GM18951 (cell line): ENCODE measurements at regions not wholly inside any gene's neighbourhood (a gene's known extent, or its start where the extent isn't known, plus 50 kb on each side); places are given as distances from the start of the nearest gene placed in this dataset.

Experiments used
- POLR2A ChIP-seq: IDR thresholded peaks from 4 replicates; pipeline ENCODE4 v1.6.1; 2011; ENCODE audit warnings: mild to moderate bottlenecking; ENCODE audit not compliant: insufficient read length, insufficient read depth; ENCODE audit errors: extremely low read depth
- in situ Hi-C: fragments of 300-500 bp; cut with MboI; formaldehyde crosslinking; loops from one replicate; pipeline ENCODE4 v1.12.0; 2022; ENCODE audit warnings: low sequenced_read_pairs, mixed read lengths, inconsistent platforms; ENCODE audit not compliant: unreplicated experiment

DNA sequence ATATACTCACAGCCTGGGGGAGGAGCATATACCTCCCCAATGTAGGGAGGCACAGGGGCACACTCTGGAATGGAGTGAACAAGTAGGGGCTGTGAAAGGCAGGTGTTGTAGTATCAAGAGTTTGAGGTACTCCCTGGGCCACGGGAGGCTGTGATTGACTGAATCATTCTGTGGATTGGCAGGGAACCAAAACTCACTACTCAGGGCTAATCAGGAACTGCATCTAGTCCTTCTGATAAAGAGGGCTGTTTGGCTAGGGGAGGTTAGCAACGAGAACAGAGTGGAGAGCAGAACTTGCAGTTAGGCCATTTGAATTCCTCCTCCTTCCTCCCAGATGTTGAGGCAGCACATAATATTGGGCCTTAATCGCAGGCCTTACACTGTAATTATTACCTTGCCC is 369.2 kb upstream of the MPDZ start:
- TF ChIP-seq POLR2A: no peak
- in situ Hi-C loops: no loop called here

DNA sequence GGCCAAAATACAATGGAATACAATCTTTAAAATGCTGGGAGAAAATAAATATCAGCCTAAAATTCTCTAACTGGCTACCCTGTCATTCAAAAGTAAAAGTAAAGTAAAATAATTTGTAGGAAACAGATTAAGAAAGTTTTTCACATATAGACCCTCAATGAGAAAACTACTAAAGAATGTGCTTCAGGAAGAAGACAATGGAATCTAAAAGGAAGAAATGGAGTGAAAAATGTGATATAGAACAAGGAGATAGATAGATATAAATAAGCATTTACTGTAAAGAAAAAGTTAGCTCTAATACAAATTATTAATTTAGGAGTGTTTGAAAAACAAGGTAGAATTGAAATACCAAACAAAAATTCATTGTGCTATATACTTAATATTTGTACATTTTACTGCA is 368.6 kb upstream of the MPDZ start:
- no peak for TF ChIP-seq POLR2A
- in situ Hi-C loops: no loop called here

DNA sequence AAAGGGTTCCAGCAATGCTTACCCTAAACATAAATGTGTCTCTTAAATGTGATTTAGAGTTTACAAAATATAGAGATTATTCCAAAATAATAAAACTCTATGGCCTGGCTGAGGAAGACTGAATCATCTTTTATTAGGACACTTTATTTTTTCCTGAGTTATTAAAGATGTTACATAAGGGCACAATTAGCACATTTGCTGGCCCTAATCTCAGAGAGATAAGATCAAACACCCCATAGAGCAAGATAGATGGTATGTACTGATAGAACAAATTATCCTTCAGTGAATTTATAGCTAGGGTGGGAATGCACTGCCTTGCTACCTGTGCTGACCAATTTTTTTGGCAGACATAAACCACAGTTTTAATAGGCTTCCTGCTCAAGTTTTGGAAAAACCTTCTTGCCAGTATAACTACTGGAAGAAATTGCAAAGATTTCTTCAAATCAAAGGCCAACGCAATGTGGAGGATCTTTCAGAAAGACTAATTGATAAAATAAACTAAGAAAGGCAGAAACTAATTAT is 367.1 kb upstream of the MPDZ start:
- no peak for TF ChIP-seq POLR2A
- in situ Hi-C loops: no loop called here

DNA sequence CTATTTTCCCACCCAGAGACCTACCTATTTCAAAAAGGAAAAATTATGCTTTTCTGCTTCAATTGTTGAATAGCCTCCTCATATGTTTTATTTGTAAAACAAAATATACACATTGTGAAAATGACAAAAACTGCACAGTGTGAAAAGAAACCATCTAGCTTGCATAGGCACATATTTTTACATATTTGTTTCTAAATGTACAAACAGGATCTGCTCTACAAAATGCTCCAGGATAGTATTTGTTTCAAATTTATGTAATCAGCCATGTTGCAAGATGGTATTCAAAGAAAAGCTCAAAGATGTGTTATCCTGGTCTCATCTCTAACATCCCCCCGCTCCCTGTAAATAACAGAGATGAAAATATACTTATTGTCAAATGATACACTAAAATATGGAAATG is 366.1 kb upstream of the MPDZ start:
- TF ChIP-seq POLR2A: no peak
- in situ Hi-C loops: no loop called here

DNA sequence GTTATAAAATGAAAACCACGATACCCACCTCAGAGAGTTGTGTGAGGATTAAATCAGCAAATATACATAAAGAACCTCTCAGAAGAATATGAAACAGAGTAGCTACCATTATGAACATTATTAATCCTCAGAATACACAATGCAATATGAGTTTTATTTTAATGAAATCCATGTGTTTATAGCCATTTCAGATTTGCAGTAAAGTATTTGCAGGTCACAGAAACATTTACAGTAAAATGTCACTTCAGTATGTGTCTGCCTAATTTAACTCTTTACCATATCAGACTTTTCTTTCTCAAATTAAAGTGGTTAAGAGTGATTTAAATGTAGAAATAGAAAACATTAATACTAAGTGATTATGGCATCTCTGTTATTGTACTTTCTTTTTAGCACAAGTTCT is 365.2 kb upstream of the MPDZ start:
- no peak for TF ChIP-seq POLR2A
- in situ Hi-C loops: no loop called here

DNA sequence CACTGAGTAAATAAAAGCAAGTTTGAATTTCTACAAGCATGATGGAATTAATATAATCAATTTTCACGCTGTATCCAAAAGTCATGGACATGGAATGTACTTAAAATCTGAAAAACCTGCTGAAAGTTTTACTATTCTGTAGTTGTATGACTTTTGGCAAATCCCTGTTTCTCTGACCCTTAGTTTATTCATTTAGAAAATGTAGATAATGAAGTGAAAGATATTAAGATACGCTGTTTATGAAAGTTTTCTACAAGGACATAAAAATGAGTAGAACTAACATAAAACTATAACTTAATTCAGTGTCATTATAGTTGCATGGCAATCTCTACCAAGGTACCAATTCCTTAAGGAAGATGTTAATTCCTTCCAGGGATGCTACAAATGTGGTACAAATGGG is 363.2 kb upstream of the MPDZ start:
- in situ Hi-C loops: no loop called here
- TF ChIP-seq POLR2A: no peak

DNA sequence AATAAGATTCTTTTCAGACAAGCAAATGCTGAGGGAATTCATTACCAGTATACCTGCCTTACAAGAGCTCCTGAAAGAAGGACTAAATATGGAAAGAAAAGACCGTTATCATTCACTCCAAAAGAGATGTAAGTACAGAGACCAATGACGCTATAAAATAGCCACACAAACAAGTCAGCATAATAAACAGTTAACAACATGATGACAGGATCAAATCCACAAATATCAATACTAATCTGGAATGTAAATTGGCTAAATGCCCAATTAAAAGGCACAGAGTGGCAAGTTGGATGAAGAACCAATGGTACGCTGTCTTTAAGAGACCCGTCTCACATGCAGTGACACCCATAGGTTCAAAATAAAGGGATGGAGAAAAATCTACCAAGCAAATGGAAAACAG is 349.6 kb upstream of the MPDZ start:
- TF ChIP-seq POLR2A: no peak
- in situ Hi-C loops: no loop called here

DNA sequence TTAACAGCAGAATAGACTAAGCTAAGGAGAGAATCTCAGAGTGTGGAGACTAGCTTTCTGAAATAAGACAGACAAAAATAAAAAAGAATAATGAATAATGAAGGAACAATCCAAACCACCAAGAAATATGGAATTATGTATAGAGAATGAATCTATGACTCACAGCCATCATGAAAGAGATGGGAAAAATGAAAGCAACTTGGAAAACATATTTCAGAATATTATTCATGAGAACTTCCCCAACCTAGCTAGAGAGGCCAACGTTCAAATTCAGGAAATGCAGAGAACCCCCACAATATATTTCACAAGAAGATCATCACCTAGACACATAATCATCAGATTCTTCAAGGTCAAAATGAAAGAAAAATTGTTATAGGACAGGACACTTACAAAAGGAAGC is 349.0 kb upstream of the MPDZ start:
- TF ChIP-seq POLR2A: no peak
- in situ Hi-C loops: no loop called here

DNA sequence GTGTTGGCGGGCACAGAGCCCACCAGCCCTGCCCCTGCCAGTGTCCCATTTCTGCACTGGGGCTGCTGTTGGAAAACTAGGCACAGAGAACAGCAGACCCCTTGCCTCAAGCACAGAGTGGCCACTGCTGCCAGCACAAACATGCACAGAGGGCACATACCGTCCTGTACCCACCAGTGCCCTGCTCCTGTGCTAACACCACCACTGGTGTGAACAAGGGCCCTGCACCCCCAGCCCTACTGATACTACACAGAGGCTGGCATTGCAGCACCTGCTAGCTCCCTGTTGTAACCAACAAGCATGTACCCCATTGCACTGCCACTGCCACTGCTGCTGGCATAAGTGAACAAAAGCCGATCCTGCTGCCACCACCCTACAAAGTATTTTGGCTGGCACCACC is 348.0 kb upstream of the MPDZ start:
- no peak for TF ChIP-seq POLR2A
- in situ Hi-C loops: no loop called here

DNA sequence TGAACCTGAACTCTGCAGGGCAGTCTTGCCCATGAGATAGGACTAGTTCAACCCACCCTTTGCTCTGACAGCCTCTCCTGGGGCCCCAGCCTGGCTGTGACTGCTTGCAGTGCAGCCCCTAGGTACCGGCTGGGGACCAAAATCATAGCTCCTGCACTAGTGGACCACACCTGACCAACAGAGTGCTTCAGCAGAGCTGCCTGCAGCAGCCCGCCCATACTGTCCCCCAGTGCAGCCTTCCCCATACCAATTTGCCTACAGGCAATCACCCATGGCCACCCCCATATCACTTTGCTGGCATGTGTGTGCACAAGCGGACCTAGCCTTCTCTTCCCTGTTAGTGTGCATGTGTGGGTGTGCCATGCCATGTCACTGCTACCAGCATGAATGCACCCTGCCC is 347.6 kb upstream of the MPDZ start:
- in situ Hi-C loops: no loop called here
- no peak for TF ChIP-seq POLR2A

DNA sequence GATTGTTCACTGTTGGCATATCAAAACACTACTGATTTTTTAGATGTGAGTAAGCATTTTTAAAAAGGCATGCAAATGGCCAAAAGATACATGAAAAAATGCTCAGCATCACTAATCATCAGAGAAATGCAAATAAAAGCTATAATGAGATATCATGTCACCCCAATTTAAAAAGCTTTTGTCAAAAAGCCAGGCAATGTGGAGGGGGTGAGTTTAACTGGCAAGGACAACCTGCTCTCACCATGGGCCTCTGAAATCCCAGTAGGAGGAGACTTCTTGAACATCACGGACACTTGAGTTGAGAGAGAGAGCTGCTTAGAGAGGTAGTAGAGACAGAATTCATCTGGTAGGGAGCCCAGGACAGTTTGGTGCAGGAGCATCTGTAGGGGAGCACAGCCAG is 347.1 kb upstream of the MPDZ start:
- no peak for TF ChIP-seq POLR2A
- in situ Hi-C loops: no loop called here

DNA sequence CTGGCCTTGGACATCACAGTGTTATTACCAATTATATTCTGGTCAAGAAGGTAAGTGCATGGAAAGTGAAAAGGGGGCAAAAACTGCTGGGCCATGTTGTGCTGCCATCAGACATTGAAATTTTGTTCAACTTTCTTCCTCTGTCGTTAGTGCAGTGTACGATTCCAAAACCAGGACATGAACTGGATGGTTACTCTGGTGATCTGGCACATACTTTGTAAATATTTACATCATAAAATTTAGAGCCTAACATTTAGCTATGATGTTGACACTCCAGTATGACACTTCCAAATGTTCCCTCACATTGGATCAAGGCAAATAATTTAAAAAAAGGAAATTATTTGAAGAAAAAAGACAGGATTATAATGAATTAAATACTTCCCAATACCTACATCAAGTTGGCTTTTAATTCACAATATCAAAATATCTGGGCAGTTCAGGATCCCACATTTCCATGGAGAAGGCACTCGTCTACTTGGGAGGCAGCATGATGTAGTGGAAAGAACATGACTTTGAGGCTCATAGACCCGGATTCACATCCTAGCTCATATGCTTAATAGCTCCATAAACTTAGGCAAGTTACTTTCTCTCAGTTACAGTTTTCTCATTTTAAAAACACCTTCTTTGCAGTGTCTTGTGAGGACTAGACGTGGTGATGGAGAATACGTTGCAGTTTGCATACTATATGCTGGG is 342.5 kb upstream of the MPDZ start:
- TF ChIP-seq POLR2A: no peak
- in situ Hi-C loops: no loop called here

DNA sequence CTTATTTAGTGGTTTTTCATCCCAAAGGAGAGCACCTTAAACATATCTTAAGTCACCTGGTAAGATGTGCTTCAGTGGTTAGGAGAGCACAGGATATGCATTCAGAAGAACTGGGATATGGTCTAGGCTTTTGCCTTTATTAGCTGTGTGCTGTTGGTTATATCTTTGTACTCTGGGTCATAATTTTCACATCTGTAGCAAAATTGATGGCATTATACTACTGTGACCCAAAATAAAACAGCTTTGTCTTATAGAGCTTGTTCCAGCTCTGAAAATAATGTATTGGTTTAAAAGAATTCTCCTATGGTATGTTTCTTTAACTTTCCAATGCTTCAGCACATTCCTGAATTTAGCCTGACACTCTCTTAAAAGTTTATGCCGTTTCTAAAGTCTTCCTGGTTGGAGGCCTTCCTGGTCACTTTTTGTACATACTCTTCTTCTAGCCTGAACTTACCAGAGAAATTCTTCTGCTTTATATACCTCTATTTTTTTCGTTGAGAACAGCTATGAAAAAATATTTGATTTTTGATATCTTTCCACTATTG is 337.1 kb upstream of the MPDZ start:
- in situ Hi-C loops: no loop called here
- no peak for TF ChIP-seq POLR2A

DNA sequence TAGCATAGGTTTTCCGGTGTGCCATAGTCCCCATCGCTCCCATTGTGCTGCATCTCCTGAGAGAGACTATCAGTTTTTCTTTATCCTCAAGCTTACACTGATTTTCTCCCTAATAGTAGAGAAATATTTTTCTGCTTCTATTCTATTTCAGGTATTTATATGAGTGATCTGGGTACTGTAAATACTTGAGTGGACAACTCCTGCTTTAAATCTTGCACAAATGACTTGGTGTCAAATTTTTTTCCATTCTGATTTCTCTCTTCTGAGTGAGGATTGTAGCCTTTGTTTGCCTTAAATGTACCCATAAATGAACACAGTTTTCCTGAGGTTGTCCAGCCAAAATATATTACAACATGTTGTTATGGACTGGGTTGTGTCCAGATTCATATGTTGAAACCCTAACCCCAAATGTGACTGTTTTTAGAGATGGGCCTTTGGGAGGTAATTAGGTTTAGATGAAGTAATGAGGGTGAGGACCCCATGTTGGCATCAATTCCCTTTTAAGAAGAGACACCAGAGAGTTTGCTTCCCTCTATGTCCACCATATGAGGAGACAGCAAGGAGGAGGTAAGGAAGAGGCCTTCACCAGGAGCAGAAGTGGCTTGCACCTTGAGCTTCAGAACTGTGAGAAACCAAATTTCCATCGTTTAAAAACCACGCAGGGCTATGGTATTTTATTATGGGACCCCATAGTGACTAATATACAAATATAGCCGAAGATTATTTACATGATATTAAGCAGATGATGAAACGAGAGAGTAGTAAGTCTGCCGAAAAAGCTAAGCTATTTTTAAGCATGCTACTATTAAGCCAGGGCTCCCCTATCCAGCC is 336.4 kb upstream of the MPDZ start:
- TF ChIP-seq POLR2A: no peak
- in situ Hi-C loops: no loop called here
